Adrenal gland (tissue), 5 donors: ENCODE measurements at regions not wholly inside any gene's neighbourhood (a gene's known extent, or its start where the extent isn't known, plus 50 kb on each side); places are given as distances from the start of the nearest gene placed in this dataset.

Source experiments
- CTCF ChIP-seq, 6 experiments: fragments of 450-650 bp in 4 of 6; fragments of 200-600 bp in 2 of 6; sonication (generic) in 1 of 6; IDR thresholded peaks; 1 replicate in 5 of 6; 2 replicates in 1 of 6; pipeline versions ENCODE4 v1.5.1 to v1.8.0; 2016 to 2021; ENCODE audit warnings: antibody characterized with exemption in 6 of 6, mild to moderate bottlenecking in 2 of 6, moderate library complexity in 1 of 6
- POLR2A ChIP-seq, 2 donors: fragments of 450-650 bp; IDR thresholded peaks; one replicate each; pipeline ENCODE4 v1.6.1; 2017; ENCODE audit warnings: antibody characterized with exemption in 2 of 2, mild to moderate bottlenecking in 2 of 2, moderate library complexity in 1 of 2
- donor health status: DM: no; HTN: no; CAD: no.

GRCh38 chr9:96152550-96152949, 149.4 kb downstream of the HSD17B3 start:
- TF ChIP-seq CTCF (IDR thresholded peaks at IDR 0.05) (no peak), POLR2A (IDR thresholded peaks at IDR 0.05) (no peak)
